Omental fat pad (tissue), 3 donors: ENCODE measurements at regions not wholly inside any gene's neighbourhood (a gene's known extent, or its start where the extent isn't known, plus 50 kb on each side); places are given as distances from the start of the nearest gene placed in this dataset. TPM values are rescaled to one million over a fixed set of nuclear protein-coding genes. Genes with fewer than 3 reads are reported as not detected.

Source experiments
- ATAC-seq: fragments of 150-250 bp; one replicate; pipeline ENCODE4 v1.9.1; 2016; ENCODE audit warnings: mild to moderate bottlenecking, moderate library complexity; ENCODE audit not compliant: low FRiP score
- DNase-seq: peaks from one replicate; pipeline ENCODE4 v3.0.0-alpha.2; 2019; ENCODE audit warnings: low spot score
- small RNA-seq: library from RNA; depleted of rRNA; stranded (forward); fragments of <200 nt; gene quantifications from one replicate; pipeline ENCODE3, GENCODE V24; 2016
- TF ChIP-seq, protein P1 (sequence below), 3 donors: fragments of 450-650 bp; IDR thresholded peaks; one replicate each; pipeline ENCODE4 v1.5.1; 2016 to 2017; ENCODE audit warnings: antibody characterized with exemption in 3 of 3, mild to moderate bottlenecking in 3 of 3, moderate library complexity in 2 of 3

DNA sequence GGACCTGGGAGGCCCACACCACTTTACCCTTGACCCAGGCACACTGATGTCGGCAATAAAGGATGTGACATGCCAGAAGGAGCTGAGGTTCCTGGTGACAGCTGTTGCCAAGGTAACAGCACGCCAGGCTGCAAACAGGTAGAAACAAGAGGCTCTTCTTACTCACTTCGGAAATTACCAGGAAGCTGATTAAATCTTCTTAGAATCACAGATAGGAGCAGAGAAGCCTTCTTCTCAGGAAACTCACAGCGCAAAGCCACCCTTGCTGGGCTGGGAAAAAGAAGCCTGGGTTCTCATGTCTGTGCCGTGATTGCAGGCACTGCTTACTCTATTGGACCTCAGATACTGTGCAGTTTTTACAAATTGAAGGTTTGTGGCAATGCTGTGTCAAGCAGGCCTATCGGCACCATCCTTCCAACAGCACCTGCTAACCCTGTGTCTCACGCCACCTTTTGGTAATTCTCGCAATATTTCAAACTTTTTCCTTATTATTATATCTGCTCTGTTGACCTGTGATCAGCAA, 61.0 kb upstream of the TAF1B start:
- DNase-seq (no peak), ATAC-seq (no peak)
- TF ChIP-seq, protein P1, sequence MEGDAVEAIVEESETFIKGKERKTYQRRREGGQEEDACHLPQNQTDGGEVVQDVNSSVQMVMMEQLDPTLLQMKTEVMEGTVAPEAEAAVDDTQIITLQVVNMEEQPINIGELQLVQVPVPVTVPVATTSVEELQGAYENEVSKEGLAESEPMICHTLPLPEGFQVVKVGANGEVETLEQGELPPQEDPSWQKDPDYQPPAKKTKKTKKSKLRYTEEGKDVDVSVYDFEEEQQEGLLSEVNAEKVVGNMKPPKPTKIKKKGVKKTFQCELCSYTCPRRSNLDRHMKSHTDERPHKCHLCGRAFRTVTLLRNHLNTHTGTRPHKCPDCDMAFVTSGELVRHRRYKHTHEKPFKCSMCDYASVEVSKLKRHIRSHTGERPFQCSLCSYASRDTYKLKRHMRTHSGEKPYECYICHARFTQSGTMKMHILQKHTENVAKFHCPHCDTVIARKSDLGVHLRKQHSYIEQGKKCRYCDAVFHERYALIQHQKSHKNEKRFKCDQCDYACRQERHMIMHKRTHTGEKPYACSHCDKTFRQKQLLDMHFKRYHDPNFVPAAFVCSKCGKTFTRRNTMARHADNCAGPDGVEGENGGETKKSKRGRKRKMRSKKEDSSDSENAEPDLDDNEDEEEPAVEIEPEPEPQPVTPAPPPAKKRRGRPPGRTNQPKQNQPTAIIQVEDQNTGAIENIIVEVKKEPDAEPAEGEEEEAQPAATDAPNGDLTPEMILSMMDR (IDR thresholded peaks at IDR 0.05) = no peak

GRCh38 chr2:9789371-9789770, 53.9 kb upstream of the TAF1B start:
- TF ChIP-seq, protein P1 (IDR thresholded peaks at IDR 0.05) = no peak
- DNase-seq (no peak), ATAC-seq (no peak)

- no peak for DNase-seq
- ATAC-seq = no peak
- TF ChIP-seq, protein P1 (IDR thresholded peaks at IDR 0.05) = no peak
Observed at GRCh38 chr2:9790702-9791225, 52.5 kb upstream of the TAF1B start.

GRCh38 chr2:9791711-9792110, 51.6 kb upstream of the TAF1B start:
- no peak for ATAC-seq
- no peak for DNase-seq
- TF ChIP-seq, protein P1 (IDR thresholded peaks at IDR 0.05) = no peak

DNA sequence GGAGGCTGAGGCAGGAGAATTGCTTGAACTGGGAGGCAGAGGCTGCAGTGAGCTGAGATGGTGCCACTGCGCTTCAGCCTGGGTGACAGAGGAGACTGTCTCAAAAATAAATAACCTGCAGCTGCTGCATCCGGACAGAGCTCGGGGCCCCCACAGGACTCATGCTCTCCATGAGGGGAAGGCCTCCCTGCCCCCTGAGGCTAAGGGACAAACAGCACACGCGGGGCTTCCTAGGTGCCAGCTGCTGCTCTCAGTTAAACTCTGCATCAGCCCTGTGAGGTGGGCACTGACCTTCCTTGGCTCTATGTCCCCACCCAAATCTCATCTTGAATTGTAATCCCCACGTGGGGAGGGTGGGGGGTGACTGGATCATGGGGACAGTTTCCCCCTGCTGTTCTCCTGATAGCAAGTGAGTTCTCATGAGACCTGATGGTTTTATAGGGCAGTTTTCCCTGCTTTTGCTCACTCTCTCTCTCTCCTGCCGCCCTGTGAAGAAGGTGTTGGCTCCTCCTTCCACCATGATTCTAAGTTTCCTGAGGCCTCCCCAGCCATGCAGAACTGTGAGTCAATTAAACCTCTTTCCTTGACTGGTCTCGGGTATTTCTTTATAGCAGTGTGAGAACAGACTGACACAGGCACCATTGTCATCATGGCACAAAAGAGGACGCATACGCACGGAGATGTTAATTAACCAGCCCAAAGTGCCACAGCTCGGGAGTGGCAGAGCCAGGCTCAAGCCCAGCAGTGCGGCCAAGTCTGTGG, 49.9 kb upstream of the TAF1B start:
- ATAC-seq = no peak
- TF ChIP-seq, protein P1 (IDR thresholded peaks at IDR 0.05) = no peak
- DNase-seq = no peak

Small RNAs in the stretch of these regions (small RNA-seq; reads per million reads assigned to genes)
- gene AC082651.2 = not detected
- not detected for gene RNU4-73P
